GM23338 (cell line): ENCODE measurements at regions not wholly inside any gene's neighbourhood (a gene's known extent, or its start where the extent isn't known, plus 50 kb on each side); places are given as distances from the start of the nearest gene placed in this dataset.

Experiments used
- ATAC-seq: fragments of 200-7000 bp; cut with Tn5 transposase; 3 replicates; pipeline ENCODE4 v1.9.1; 2020
- DNase-seq: peaks from one replicate; pipeline ENCODE4 v3.0.0-alpha.2; 2015; ENCODE audit warnings: low spot score
- H2AFZ ChIP-seq: fragments of 200-600 bp; sonication (generic); 2 replicates; pipeline ENCODE4 v1.8.0; 2016; ENCODE audit warnings: antibody characterized with exemption, mild to moderate bottlenecking, moderate library complexity
- H3F3A ChIP-seq: fragments of 200-600 bp; sonication (generic); replicated peaks from 2 replicates; pipeline ENCODE4 v1.8.0; 2017; ENCODE audit warnings: antibody characterized with exemption, mixed run types, low read depth
- H3K27ac ChIP-seq: fragments of 200-600 bp; sonication (generic); 2 replicates; pipeline ENCODE4 v1.6.1; 2016; ENCODE audit warnings: low read depth
- H3K27me3 ChIP-seq: fragments of 200-600 bp; sonication (generic); 2 replicates; pipeline ENCODE4 v1.8.0; 2016; ENCODE audit warnings: mild to moderate bottlenecking, mixed run types, moderate library complexity; ENCODE audit not compliant: insufficient read depth
- H3K36me3 ChIP-seq: fragments of 200-600 bp; sonication (generic); 2 replicates; pipeline ENCODE4 v1.8.0; 2016; ENCODE audit warnings: mild to moderate bottlenecking; ENCODE audit not compliant: insufficient read depth
- H3K4me1 ChIP-seq: fragments of 200-600 bp; sonication (generic); 2 replicates; pipeline ENCODE4 v1.8.0; 2016; ENCODE audit warnings: mild to moderate bottlenecking, moderate library complexity; ENCODE audit not compliant: insufficient read depth
- H3K4me2 ChIP-seq: fragments of 200-600 bp; sonication (generic); 2 replicates; pipeline ENCODE4 v1.7.1; 2017; ENCODE audit warnings: mixed run types
- H3K4me3 ChIP-seq: fragments of 200-600 bp; sonication (generic); 2 replicates; pipeline ENCODE4 v1.6.1; 2016; ENCODE audit warnings: mixed run types
- H3K79me2 ChIP-seq: fragments of 200-600 bp; sonication (generic); replicated peaks from 2 replicates; pipeline ENCODE4 v1.8.0; 2017; ENCODE audit warnings: mild to moderate bottlenecking; ENCODE audit not compliant: insufficient read depth
- H3K9me2 ChIP-seq: fragments of 200-600 bp; sonication (generic); 2 replicates; pipeline ENCODE4 v1.8.0; 2017; ENCODE audit not compliant: insufficient read depth
- H4K20me1 ChIP-seq: fragments of 200-600 bp; sonication (generic); replicated peaks from 2 replicates; pipeline ENCODE4 v1.8.0; 2017; ENCODE audit warnings: mild to moderate bottlenecking; ENCODE audit not compliant: insufficient read depth
- H3K27ac Mint-ChIP-seq: 2 replicates; pipeline ENCODE4 v1.8.0; 2020; ENCODE audit warnings: inconsistent platforms, mild to moderate bottlenecking, moderate library complexity, mixed read lengths
- H3K27me3 Mint-ChIP-seq: 3 replicates; pipeline ENCODE4 v1.8.0; 2022; ENCODE audit warnings: low read depth, mild to moderate bottlenecking, moderate library complexity, mixed read lengths, inconsistent platforms; ENCODE audit not compliant: insufficient read depth, poor library complexity
- H3K36me3 Mint-ChIP-seq: 3 replicates; pipeline ENCODE4 v1.8.0; 2021; ENCODE audit warnings: low read depth, mild to moderate bottlenecking, inconsistent platforms, moderate library complexity, mixed read lengths
- H3K4me1 Mint-ChIP-seq: 3 replicates; pipeline ENCODE4 v1.8.0; 2020; ENCODE audit warnings: mild to moderate bottlenecking, inconsistent platforms, mixed read lengths
- H3K4me3 Mint-ChIP-seq: 3 replicates; pipeline ENCODE4 v1.8.0; 2021; ENCODE audit warnings: moderate library complexity, mild to moderate bottlenecking, inconsistent platforms, mixed read lengths
- H3K9me3 Mint-ChIP-seq: 3 replicates; pipeline ENCODE4 v1.8.0; 2020; ENCODE audit warnings: moderate library complexity, mild to moderate bottlenecking, inconsistent platforms, mixed read lengths
- CREB1 ChIP-seq: fragments of 250-450 bp; sonication (Bioruptor Pico); IDR thresholded peaks from 2 replicates; pipeline ENCODE4 v1.5.0; 2020; ENCODE audit warnings: low read depth, mild to moderate bottlenecking, moderate library complexity
- JUNB ChIP-seq: IDR thresholded peaks from one replicate; pipeline ENCODE4 v1.6.1; 2016; ENCODE audit warnings: antibody characterized with exemption; ENCODE audit not compliant: unreplicated experiment
- NANOG ChIP-seq: IDR thresholded peaks from 2 replicates; pipeline ENCODE4 v1.6.1; 2016; ENCODE audit warnings: antibody characterized with exemption, borderline replicate concordance
- STAT1 ChIP-seq: IDR thresholded peaks from one replicate; pipeline ENCODE4 v1.6.1; 2016; ENCODE audit warnings: antibody characterized with exemption; ENCODE audit not compliant: unreplicated experiment
- ZNF331 ChIP-seq: fragments of 250-450 bp; sonication (Bioruptor Pico); IDR thresholded peaks from 2 replicates; pipeline ENCODE4 v1.5.0; 2020; ENCODE audit warnings: low read depth, mild to moderate bottlenecking, moderate library complexity
- TF ChIP-seq, protein P1 (sequence below), 2 experiments: fragments of 200-600 bp in 1 of 2; sonication (generic) in 1 of 2; conservative IDR thresholded peaks; 2 replicates each; pipeline versions ENCODE4 v1.5.1 to v1.6.1; 2016 to 2017; ENCODE audit warnings: antibody characterized with exemption in 2 of 2, low read depth in 2 of 2, mild to moderate bottlenecking in 2 of 2, moderate library complexity in 1 of 2
- TF ChIP-seq, protein P2 (sequence below): IDR thresholded peaks from 2 replicates; pipeline ENCODE4 v1.6.1; 2016; ENCODE audit warnings: antibody characterized with exemption

DNA sequence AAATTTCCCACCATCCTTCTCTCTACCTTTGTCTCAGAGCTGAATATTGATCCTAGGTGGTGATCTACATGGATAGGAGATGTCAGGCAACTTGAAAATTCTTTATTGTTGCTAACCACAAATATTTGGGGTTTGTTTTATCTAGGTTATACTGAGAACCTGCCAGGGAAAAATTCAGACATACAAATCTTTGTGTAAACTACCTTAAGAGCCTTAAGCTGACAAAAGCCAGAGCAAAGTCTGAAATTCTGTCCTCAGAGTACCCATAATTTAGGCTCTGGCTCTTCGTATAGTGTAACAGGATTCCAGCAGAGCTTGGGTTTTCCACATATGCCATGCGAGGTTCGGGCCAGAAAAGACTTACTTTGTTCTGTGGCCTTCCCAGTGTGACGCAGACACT lies 406.7 kb upstream of the MAF start:
- H3K36me3 Mint-ChIP-seq = no peaks in the 10 kb centered on the region
- TF ChIP-seq STAT1 (no peak), NANOG (no peak), JUNB (no peak), ZNF331 (CRISPR knock-in tag) (no peak), CREB1 (CRISPR knock-in tag) (no peak)
- TF ChIP-seq, protein P1, sequence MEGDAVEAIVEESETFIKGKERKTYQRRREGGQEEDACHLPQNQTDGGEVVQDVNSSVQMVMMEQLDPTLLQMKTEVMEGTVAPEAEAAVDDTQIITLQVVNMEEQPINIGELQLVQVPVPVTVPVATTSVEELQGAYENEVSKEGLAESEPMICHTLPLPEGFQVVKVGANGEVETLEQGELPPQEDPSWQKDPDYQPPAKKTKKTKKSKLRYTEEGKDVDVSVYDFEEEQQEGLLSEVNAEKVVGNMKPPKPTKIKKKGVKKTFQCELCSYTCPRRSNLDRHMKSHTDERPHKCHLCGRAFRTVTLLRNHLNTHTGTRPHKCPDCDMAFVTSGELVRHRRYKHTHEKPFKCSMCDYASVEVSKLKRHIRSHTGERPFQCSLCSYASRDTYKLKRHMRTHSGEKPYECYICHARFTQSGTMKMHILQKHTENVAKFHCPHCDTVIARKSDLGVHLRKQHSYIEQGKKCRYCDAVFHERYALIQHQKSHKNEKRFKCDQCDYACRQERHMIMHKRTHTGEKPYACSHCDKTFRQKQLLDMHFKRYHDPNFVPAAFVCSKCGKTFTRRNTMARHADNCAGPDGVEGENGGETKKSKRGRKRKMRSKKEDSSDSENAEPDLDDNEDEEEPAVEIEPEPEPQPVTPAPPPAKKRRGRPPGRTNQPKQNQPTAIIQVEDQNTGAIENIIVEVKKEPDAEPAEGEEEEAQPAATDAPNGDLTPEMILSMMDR (conservative IDR thresholded peaks at IDR 0.05; ENCODE audit: low read depth in 2 of 2) = no peak
- TF ChIP-seq, protein P2, sequence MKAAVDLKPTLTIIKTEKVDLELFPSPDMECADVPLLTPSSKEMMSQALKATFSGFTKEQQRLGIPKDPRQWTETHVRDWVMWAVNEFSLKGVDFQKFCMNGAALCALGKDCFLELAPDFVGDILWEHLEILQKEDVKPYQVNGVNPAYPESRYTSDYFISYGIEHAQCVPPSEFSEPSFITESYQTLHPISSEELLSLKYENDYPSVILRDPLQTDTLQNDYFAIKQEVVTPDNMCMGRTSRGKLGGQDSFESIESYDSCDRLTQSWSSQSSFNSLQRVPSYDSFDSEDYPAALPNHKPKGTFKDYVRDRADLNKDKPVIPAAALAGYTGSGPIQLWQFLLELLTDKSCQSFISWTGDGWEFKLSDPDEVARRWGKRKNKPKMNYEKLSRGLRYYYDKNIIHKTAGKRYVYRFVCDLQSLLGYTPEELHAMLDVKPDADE = no peak
- no peaks in the 10 kb centered on the region for H3K36me3 ChIP-seq
- ATAC-seq = no peak
- no peak overlapping the region for H3K27ac ChIP-seq
- no peaks in the 10 kb centered on the region for H3K27me3 Mint-ChIP-seq
- no peaks in the 10 kb centered on the region for H4K20me1 ChIP-seq
- H3K4me3 ChIP-seq = no peak overlapping the region
- no peaks in the 10 kb centered on the region for H3K4me1 ChIP-seq
- H3K4me1 Mint-ChIP-seq = no peaks in the 10 kb centered on the region
- no peak overlapping the region for H2AFZ ChIP-seq
- H3K27me3 ChIP-seq = no peaks in the 10 kb centered on the region
- no peaks in the 10 kb centered on the region for H3K79me2 ChIP-seq
- H3K9me3 Mint-ChIP-seq = no peaks in the 10 kb centered on the region; the same call in 2 of the 3 replicates
- no peak overlapping the region for H3K4me3 Mint-ChIP-seq
- DNase-seq = no peak
- H3F3A ChIP-seq = no peaks in the 10 kb centered on the region
- no peak overlapping the region for H3K4me2 ChIP-seq
- H3K27ac Mint-ChIP-seq = no peak overlapping the region
- H3K9me2 ChIP-seq = 0 out of 2 replicates have a peak, but pooled peaks cover 6% of the 10 kb centered on the region

DNA sequence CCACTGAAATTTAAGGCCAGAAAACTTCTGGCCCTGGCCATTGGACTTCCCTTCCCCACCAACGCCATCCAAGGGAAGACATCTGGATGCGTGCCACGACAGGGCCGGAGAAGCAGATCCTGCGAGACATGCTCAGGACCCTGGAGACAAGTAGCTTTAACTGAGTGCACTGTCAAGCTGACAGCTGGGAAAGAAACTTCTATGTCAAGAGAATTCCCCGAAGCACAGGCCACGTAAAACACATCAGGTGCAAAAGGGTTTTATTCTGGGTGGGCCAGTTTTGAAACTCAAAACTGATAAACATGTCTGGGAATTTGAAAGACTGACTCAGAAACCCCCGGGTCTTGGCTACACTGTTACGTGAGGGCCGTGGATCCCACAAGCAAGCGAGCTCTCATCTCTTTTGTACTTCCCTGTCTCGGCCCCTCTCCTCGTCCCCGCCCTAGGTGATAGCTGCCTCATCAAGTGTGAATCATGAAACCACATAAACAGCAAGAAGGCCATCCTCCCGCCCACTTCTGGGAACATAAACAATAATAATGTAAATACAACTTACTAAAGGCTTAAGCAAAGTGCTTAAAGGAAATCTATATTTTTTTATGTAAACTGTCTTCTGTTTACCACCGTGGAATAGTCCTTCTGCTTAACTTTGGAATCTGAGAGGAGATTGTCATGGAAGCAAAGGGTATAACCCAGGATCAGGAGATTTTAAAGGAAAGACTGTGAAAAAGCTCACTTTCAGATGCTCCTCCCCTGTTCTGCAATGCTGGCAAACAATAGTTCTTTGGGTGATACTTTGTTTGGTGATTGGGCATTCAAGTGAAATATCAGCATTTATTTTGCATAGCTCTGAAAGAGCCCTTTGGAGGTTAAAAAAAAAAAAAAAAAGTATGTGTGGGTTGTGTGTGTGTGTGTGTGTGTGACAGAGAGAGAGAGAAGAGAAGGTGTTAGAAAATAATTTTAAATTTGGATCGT lies 406.0 kb upstream of the MAF start:
- DNase-seq (no peak), ATAC-seq (no peak)
- Mint-ChIP-seq H3K9me3 (no peaks in the 10 kb centered on the region; the same call in 2 of the 3 replicates), H3K27ac (no peak overlapping the region), H3K4me1 (no peaks in the 10 kb centered on the region), H3K4me3 (no peak overlapping the region), H3K27me3 (no peaks in the 10 kb centered on the region), H3K36me3 (no peaks in the 10 kb centered on the region)
- Histone ChIP-seq H3K27ac (no peak overlapping the region), H3K9me2 (peaks cover 11% of the 10 kb centered on the region; the same call in 1 of the 2 replicates), H4K20me1 (no peaks in the 10 kb centered on the region), H2AFZ (peak overlapping the region; percentile 49; the same call in 1 of the 2 replicates), H3F3A (no peaks in the 10 kb centered on the region), H3K36me3 (no peaks in the 10 kb centered on the region), H3K4me3 (no peak overlapping the region), H3K4me2 (no peak overlapping the region), H3K4me1 (no peaks in the 10 kb centered on the region), H3K27me3 (no peaks in the 10 kb centered on the region), H3K79me2 (no peaks in the 10 kb centered on the region)
- no peak for TF ChIP-seq JUNB
